ENCODE measurements at regions not wholly inside any gene's neighbourhood (a gene's known extent, or its start where the extent isn't known, plus 50 kb on each side); places are given as distances from the start of the nearest gene placed in this dataset.

DNA sequence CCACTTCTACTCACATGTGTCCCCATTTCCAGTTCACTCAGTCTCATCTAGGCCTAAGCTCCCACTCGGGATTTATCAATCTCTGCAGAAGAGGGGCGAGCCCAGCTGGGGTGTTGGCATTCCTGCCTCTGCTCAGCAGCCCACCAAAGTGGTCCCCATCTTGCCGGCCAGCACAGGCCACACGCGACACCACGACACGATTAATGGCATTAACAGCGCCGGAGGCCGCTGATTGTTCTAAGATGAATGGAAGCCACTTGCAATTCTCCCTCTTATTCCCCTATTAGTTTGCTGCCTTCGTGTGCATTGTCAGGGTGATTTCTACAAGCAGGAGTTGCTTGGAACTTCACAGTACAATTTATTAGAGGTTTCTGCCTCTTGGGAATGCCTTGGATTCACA, 477.3 kb downstream of the SHQ1 start:
- TF ChIP-seq, protein P1, sequence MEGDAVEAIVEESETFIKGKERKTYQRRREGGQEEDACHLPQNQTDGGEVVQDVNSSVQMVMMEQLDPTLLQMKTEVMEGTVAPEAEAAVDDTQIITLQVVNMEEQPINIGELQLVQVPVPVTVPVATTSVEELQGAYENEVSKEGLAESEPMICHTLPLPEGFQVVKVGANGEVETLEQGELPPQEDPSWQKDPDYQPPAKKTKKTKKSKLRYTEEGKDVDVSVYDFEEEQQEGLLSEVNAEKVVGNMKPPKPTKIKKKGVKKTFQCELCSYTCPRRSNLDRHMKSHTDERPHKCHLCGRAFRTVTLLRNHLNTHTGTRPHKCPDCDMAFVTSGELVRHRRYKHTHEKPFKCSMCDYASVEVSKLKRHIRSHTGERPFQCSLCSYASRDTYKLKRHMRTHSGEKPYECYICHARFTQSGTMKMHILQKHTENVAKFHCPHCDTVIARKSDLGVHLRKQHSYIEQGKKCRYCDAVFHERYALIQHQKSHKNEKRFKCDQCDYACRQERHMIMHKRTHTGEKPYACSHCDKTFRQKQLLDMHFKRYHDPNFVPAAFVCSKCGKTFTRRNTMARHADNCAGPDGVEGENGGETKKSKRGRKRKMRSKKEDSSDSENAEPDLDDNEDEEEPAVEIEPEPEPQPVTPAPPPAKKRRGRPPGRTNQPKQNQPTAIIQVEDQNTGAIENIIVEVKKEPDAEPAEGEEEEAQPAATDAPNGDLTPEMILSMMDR (IDR thresholded peaks at IDR 0.05) = no peak
- TF ChIP-seq EP300 (IDR thresholded peaks at IDR 0.05; ENCODE audit: low read depth) (no peak), POLR2A (IDR thresholded peaks at IDR 0.05) (no peak)

Data from transverse colon (tissue), 3 donors.